Colonic mucosa (tissue), 4 donors: ENCODE measurements at regions not wholly inside any gene's neighbourhood (a gene's known extent, or its start where the extent isn't known, plus 50 kb on each side); places are given as distances from the start of the nearest gene placed in this dataset.

ENCODE experiments used
- DNase-seq: peaks from one replicate; pipeline ENCODE4 v3.0.0-alpha.2; 2020
- H3K27ac ChIP-seq: fragments of 200-600 bp; one replicate; pipeline ENCODE4 v1.8.0; 2021
- H3K27me3 ChIP-seq: fragments of 200-600 bp; one replicate; pipeline ENCODE4 v1.8.0; 2021
- H3K36me3 ChIP-seq: fragments of 200-600 bp; one replicate; pipeline ENCODE4 v1.8.0; 2021
- H3K4me1 ChIP-seq: fragments of 200-600 bp; one replicate; pipeline ENCODE4 v1.8.0; 2021; ENCODE audit warnings: mild to moderate bottlenecking
- H3K4me3 ChIP-seq: fragments of 200-600 bp; one replicate; pipeline ENCODE4 v1.8.0; 2021
- H3K9ac ChIP-seq, 2 donors: one replicate each; pipeline ENCODE4 v1.7.0; 2013; ENCODE audit warnings: control low read depth in 2 of 2, low read depth in 2 of 2, low read length in 2 of 2
- H3K9me3 ChIP-seq: fragments of 200-600 bp; one replicate; pipeline ENCODE4 v1.8.0; 2021
- intact Hi-C: fragments of 100-400 bp; cut with DNase I; formaldehyde crosslinking; loops from one replicate; pipeline ENCODE4 v1.14.1; 2022
- TF ChIP-seq, protein P1 (sequence below): fragments of 200-600 bp; IDR thresholded peaks from one replicate; pipeline ENCODE4 v1.8.0; 2022; ENCODE audit warnings: antibody characterized with exemption, mild to moderate bottlenecking
- donor health status: healthy.
- donor health status: DM: no; HTN: no; CAD: no.
- donor health status: DM: no; HTN: no; CAD: no.

DNA sequence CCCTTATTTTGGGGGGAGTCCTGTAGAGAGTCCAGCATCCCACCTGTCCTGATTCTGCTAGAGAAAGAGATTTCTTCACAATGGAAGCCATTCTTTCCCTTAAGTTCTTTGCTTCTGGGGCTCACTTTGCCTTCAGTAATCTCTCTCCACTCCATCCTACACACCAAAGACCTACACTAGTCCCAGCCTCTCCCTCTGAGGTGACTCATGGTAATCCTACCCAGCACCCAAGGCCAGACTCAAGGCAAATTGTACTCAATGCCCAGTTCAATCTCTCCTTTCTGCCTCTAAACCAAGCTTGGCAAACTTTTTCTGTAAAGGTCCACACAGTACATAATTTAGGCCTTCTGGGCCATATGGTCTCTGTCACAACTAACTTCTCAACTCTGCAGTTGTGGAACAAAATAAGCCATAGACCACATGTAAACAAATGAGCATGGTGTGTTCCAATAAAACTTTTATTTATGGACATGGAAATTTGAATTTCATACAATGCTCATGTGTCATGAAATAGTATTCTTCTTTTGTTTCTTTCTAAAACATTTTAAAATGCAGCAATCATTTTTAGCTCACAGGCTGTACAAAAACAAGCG, 72.5 kb downstream of the MRPL46 start:
- no peak overlapping the region for H3K4me3 ChIP-seq
- H3K9ac ChIP-seq, result no peak overlapping the region
- intact Hi-C loops, result no loop called here
- H3K36me3 ChIP-seq, result no peaks in the 10 kb centered on the region
- DNase-seq, result no peak
- H3K27ac ChIP-seq, result no peak overlapping the region
- no peaks in the 10 kb centered on the region for H3K27me3 ChIP-seq
- TF ChIP-seq, protein P1, sequence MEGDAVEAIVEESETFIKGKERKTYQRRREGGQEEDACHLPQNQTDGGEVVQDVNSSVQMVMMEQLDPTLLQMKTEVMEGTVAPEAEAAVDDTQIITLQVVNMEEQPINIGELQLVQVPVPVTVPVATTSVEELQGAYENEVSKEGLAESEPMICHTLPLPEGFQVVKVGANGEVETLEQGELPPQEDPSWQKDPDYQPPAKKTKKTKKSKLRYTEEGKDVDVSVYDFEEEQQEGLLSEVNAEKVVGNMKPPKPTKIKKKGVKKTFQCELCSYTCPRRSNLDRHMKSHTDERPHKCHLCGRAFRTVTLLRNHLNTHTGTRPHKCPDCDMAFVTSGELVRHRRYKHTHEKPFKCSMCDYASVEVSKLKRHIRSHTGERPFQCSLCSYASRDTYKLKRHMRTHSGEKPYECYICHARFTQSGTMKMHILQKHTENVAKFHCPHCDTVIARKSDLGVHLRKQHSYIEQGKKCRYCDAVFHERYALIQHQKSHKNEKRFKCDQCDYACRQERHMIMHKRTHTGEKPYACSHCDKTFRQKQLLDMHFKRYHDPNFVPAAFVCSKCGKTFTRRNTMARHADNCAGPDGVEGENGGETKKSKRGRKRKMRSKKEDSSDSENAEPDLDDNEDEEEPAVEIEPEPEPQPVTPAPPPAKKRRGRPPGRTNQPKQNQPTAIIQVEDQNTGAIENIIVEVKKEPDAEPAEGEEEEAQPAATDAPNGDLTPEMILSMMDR, result no peak
- no peaks in the 10 kb centered on the region for H3K4me1 ChIP-seq
- H3K9me3 ChIP-seq, result no peaks in the 10 kb centered on the region

DNA sequence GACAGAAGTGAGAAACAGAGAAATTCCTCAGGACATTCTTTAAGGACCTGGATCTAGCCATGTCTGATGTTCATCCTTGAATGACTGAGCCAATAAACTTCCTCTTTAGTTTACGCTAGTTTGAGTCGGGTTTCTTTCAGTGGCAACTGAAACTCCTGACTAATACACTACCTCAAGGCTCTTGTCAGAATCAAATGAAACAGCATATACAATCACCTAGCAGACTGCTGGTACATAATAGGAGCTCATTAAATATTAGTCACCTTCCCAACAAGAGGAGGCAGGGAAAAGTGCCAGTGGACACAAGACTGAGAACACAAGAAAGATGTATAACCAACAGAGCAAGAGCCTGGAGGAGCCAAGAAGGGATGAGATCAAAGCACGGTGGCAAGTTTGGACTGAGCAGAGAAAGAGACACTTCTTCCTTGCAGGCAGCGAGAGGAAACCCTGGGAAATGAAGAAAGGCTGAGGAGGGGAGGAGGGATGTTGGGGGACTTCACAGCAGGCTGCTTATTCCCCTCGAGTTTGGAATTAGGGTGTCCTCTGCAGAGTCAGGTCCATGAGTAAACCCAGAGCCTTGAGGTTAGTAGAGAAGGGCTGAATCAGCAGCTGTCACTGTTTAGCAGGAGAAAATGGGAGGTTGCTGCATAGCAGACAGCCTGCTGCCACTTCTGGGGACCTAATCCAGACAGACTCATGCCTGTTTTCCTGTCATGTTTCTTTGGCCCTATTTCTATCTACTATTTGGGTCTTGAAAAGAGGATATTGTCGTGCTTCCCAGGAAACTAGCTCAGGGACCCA, 73.3 kb downstream of the MRPL46 start:
- no peaks in the 10 kb centered on the region for H3K9me3 ChIP-seq
- no peak overlapping the region for H3K4me3 ChIP-seq
- TF ChIP-seq, protein P1, result no peak
- no peaks in the 10 kb centered on the region for H3K27me3 ChIP-seq
- no peaks in the 10 kb centered on the region for H3K4me1 ChIP-seq
- intact Hi-C loops, result no loop called here
- no peak overlapping the region for H3K27ac ChIP-seq
- no peaks in the 10 kb centered on the region for H3K36me3 ChIP-seq
- DNase-seq, result no peak
- no peak overlapping the region for H3K9ac ChIP-seq

DNA sequence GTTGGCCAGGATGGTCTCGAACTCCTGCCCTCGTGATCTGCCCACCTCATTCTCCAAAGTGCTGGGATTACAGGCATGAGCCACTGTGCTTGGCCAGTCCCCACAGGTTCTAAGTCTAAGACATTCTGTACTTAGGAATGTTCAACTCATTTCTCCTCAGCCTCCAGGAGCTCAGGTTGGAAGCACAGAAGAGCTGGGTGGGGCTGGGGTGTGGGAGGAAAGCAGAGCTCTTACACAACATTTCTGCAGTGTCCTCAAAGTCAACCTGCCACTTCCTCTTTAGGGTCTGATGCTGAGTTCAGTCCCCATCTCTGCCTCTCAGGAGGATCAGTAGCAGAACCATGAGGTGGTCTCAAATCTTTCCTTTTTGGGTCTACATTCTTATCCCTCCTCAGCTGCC, 75.5 kb downstream of the MRPL46 start:
- DNase-seq, result no peak
- Histone ChIP-seq H3K27ac (no peak overlapping the region), H3K9me3 (no peaks in the 10 kb centered on the region), H3K27me3 (no peaks in the 10 kb centered on the region), H3K4me1 (no peaks in the 10 kb centered on the region), H3K4me3 (no peak overlapping the region), H3K36me3 (no peaks in the 10 kb centered on the region), H3K9ac (no peak overlapping the region)
- intact Hi-C loops, result no loop called here
- TF ChIP-seq, protein P1, result no peak

DNA sequence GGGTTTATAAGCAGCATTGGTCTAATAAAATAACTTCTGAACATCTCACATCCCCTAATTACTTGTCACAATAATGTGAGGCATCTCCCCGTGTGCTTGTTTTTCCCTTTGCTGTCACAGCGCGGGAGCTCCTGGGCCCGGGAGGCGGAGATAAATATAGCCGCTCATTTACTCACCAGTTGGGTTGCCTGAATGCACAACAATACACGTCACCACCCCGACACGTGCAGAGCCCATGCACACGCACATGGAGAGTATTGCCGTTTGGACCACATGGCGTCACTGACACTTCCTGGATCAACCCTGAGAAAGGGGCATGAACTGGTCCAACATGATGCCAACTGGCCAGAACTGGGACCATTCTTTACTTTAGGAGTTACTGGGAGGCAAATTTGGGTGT, 76.2 kb downstream of the MRPL46 start:
- Histone ChIP-seq H3K9me3 (no peaks in the 10 kb centered on the region), H3K4me3 (no peak overlapping the region), H3K36me3 (no peaks in the 10 kb centered on the region), H3K4me1 (no peaks in the 10 kb centered on the region), H3K9ac (no peak overlapping the region), H3K27ac (no peak overlapping the region), H3K27me3 (no peaks in the 10 kb centered on the region)
- DNase-seq, result no peak
- TF ChIP-seq, protein P1, result no peak
- intact Hi-C loops, result no loop called here

DNA sequence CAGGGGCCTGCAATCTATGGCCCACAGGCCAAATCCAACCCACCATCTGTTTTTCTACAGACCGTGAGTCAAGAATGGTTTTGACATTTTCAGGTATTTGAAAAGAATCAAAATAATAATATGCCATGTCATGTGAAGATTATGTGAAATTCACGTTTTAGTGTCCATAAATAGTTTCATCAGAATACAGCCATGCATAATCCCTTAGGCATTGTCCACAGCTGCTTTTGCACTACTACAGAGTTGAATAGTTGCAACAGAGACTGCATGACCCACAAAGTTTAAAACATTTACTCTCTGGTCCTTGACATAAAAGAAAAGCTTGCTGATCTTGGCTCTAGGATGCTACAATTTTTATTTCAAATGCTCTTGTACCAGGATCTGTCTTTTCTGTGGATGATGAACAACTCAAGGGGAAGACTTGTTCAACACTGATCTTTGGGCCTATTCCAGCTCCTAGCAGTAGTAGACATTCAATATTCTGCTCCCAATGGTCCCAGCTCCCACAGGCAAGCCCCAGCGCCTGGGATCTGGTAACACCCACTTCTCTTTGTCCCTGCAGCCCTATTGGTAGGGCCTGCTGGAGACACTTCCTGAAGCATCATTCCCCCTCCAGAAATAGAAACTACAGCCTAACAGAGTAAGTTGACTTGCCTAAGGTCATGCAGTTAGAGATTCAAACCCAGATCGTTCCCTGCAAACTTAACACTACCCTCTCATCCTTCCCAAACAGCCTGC, 76.9 kb downstream of the MRPL46 start:
- Histone ChIP-seq H3K4me3 (no peak overlapping the region), H3K4me1 (no peaks in the 10 kb centered on the region), H3K27ac (no peak overlapping the region), H3K27me3 (no peaks in the 10 kb centered on the region), H3K36me3 (no peaks in the 10 kb centered on the region), H3K9me3 (no peaks in the 10 kb centered on the region), H3K9ac (no peak overlapping the region)
- intact Hi-C loops, result no loop called here
- TF ChIP-seq, protein P1, result no peak
- DNase-seq, result no peak
